GM23248 (cell line): ENCODE measurements at regions not wholly inside any gene's neighbourhood (a gene's known extent, or its start where the extent isn't known, plus 50 kb on each side); places are given as distances from the start of the nearest gene placed in this dataset.

ENCODE experiments used
- EZH2 ChIP-seq: fragments of 200-600 bp; sonication (generic); IDR thresholded peaks from 2 replicates; pipeline ENCODE4 v1.6.1; 2018; ENCODE audit warnings: antibody characterized with exemption, mild to moderate bottlenecking; ENCODE audit not compliant: insufficient read depth, poor library complexity, severe bottlenecking
- EZH2phosphoT487 ChIP-seq: fragments of 200-600 bp; sonication (generic); IDR thresholded peaks from 2 replicates; pipeline ENCODE4 v1.6.1; 2018; ENCODE audit warnings: antibody characterized with exemption, moderate library complexity, mild to moderate bottlenecking, low read depth; ENCODE audit not compliant: insufficient read depth

- TF ChIP-seq EZH2 (no peak), EZH2phosphoT487 (no peak)
Observed at GRCh38 chr2:2859732-2860131, 517.9 kb downstream of the EIPR1 start.
